NAMALWA (cell line): ENCODE measurements at regions not wholly inside any gene's neighbourhood (a gene's known extent, or its start where the extent isn't known, plus 50 kb on each side); places are given as distances from the start of the nearest gene placed in this dataset.

Experiments
- DNase-seq: peaks from one replicate; pipeline ENCODE4 v3.0.0-alpha.2; 2015; ENCODE audit warnings: low spot score

- DNase-seq: no peak
Measured at GRCh38 chr3:22996920-22997571, 206.1 kb upstream of the UBE2E2 start.

GRCh38 chr3:23000371-23000770 is 202.8 kb upstream of the UBE2E2 start:
- no peak for DNase-seq

GRCh38 chr3:23002151-23002550 is 201.0 kb upstream of the UBE2E2 start:
- DNase-seq: no peak

GRCh38 chr3:23002836-23003732 is 200.0 kb upstream of the UBE2E2 start:
- no peak for DNase-seq

- no peak for DNase-seq
Measured at GRCh38 chr3:23003733-23004046, 199.4 kb upstream of the UBE2E2 start.

- DNase-seq: no peak
Measured at GRCh38 chr3:23004971-23005370, 198.2 kb upstream of the UBE2E2 start.

GRCh38 chr3:23017801-23018200 is 185.3 kb upstream of the UBE2E2 start:
- no peak for DNase-seq

- DNase-seq: no peak
Measured at GRCh38 chr3:23019596-23020300, 183.4 kb upstream of the UBE2E2 start.

GRCh38 chr3:23028294-23028693 is 174.8 kb upstream of the UBE2E2 start:
- DNase-seq: no peak

- DNase-seq: no peak
Measured at GRCh38 chr3:23029001-23029400, 174.1 kb upstream of the UBE2E2 start.

GRCh38 chr3:23035927-23036640 is 167.0 kb upstream of the UBE2E2 start:
- no peak for DNase-seq

- DNase-seq: no peak
Measured at GRCh38 chr3:23036728-23037127, 166.4 kb upstream of the UBE2E2 start.

- DNase-seq: no peak
Measured at GRCh38 chr3:23038471-23038870, 164.7 kb upstream of the UBE2E2 start.

GRCh38 chr3:23041918-23042696 is 161.0 kb upstream of the UBE2E2 start:
- DNase-seq: no peak

- DNase-seq: no peak
Measured at GRCh38 chr3:23044463-23044862, 158.7 kb upstream of the UBE2E2 start.

GRCh38 chr3:23046536-23046935 is 156.6 kb upstream of the UBE2E2 start:
- DNase-seq: no peak

- no peak for DNase-seq
Measured at GRCh38 chr3:23051240-23052140, 151.6 kb upstream of the UBE2E2 start.

GRCh38 chr3:23052208-23052607 is 150.9 kb upstream of the UBE2E2 start:
- no peak for DNase-seq

- no peak for DNase-seq
Measured at GRCh38 chr3:23052620-23053019, 150.5 kb upstream of the UBE2E2 start.

- no peak for DNase-seq
Measured at GRCh38 chr3:23055733-23056376, 147.3 kb upstream of the UBE2E2 start.
